Uterus (tissue), 2 donors: ENCODE measurements at regions not wholly inside any gene's neighbourhood (a gene's known extent, or its start where the extent isn't known, plus 50 kb on each side); places are given as distances from the start of the nearest gene placed in this dataset.

Source experiments
- CTCF ChIP-seq, 4 experiments: fragments of 200-600 bp in 2 of 4; fragments of 450-650 bp in 2 of 4; sonication (generic) in 2 of 4; IDR thresholded peaks; one replicate each; pipeline ENCODE4 v1.5.1; 2016 to 2019; ENCODE audit warnings: antibody characterized with exemption in 4 of 4, mild to moderate bottlenecking in 2 of 4, moderate library complexity in 1 of 4
- POLR2A ChIP-seq, 2 donors: fragments of 450-650 bp; IDR thresholded peaks; one replicate each; pipeline ENCODE4 v1.6.1; 2016; ENCODE audit warnings: antibody characterized with exemption in 2 of 2, mild to moderate bottlenecking in 1 of 2, moderate library complexity in 1 of 2

GRCh38 chr10:4174197-4174596 is 389.2 kb upstream of the KLF6 start:
- no peak for TF ChIP-seq CTCF (IDR thresholded peaks at IDR 0.05)
- TF ChIP-seq POLR2A (IDR thresholded peaks at IDR 0.05) = no peak
